K562 (cell line): ENCODE measurements at regions not wholly inside any gene's neighbourhood (a gene's known extent, or its start where the extent isn't known, plus 50 kb on each side); places are given as distances from the start of the nearest gene placed in this dataset.

ENCODE experiments used
- ATF2 ChIP-seq: sonication (generic); formaldehyde crosslinking; IDR thresholded peaks from 2 replicates; pipeline ENCODE4 v1.8.1; 2022; ENCODE audit warnings: missing genetic modification reagents
- GABPB1 ChIP-seq: sonication (generic); formaldehyde crosslinking; IDR thresholded peaks from 2 replicates; pipeline ENCODE4 v1.8.0; 2022; ENCODE audit warnings: mild to moderate bottlenecking, missing genetic modification reagents
- MAZ ChIP-seq, 2 experiments: fragments of 450-650 bp in 1 of 2; sonication (generic) in 1 of 2; formaldehyde crosslinking; IDR thresholded peaks in 1 of 2; conservative IDR thresholded peaks in 1 of 2; 2 replicates each; pipeline versions ENCODE4 v1.4.0 to v1.5.0; 2020; ENCODE audit warnings: mild to moderate bottlenecking in 1 of 2, missing genetic modification reagents in 1 of 2
- MXD1 ChIP-seq: fragments of 250-450 bp; sonication (Bioruptor Pico); IDR thresholded peaks from 2 replicates; pipeline ENCODE4 v1.8.0; 2021; ENCODE audit warnings: borderline replicate concordance, mild to moderate bottlenecking, moderate library complexity; ENCODE audit not compliant: poor library complexity, severe bottlenecking
- NELFE ChIP-seq: IDR thresholded peaks from 2 replicates; pipeline ENCODE4 v1.6.1; 2011; ENCODE audit warnings: mild to moderate bottlenecking; ENCODE audit not compliant: insufficient read depth, insufficient read length
- PHTF2 ChIP-seq: fragments of 250-450 bp; sonication (Bioruptor Pico); IDR thresholded peaks from 2 replicates; pipeline ENCODE4 v1.5.0; 2021; ENCODE audit warnings: mild to moderate bottlenecking
- SIN3A ChIP-seq, 2 experiments: fragments of 150-350 bp in 1 of 2; IDR thresholded peaks; 2 replicates each; pipeline ENCODE4 v1.6.1; 2011 to 2016; ENCODE audit warnings: borderline replicate concordance in 2 of 2, low read depth in 2 of 2, low read length in 2 of 2, mild to moderate bottlenecking in 2 of 2, moderate library complexity in 2 of 2; ENCODE audit not compliant: control insufficient read depth in 1 of 2
- SIRT6 ChIP-seq: IDR thresholded peaks from one replicate; pipeline ENCODE4 v1.6.1; 2012; ENCODE audit warnings: low read depth, mild to moderate bottlenecking, control low read depth, inconsistent platforms, low read length, moderate library complexity
- SMAD2 ChIP-seq: fragments of 150-350 bp; IDR thresholded peaks from 2 replicates; pipeline ENCODE4 v1.6.1; 2014; ENCODE audit warnings: low read depth, mild to moderate bottlenecking, low read length
- TCF7L2 ChIP-seq: fragments of 150-350 bp; IDR thresholded peaks from 2 replicates; pipeline ENCODE4 v1.6.1; 2016; ENCODE audit warnings: low read depth, mild to moderate bottlenecking, low read length, moderate library complexity
- ZBTB5 ChIP-seq: fragments of 450-650 bp; IDR thresholded peaks from 2 replicates; pipeline ENCODE4 v1.6.1; 2017; ENCODE audit warnings: antibody characterized with exemption
- ZFP30 ChIP-seq: fragments of 250-450 bp; sonication (Bioruptor Pico); IDR thresholded peaks from 2 replicates; pipeline ENCODE4 v1.8.0; 2022; ENCODE audit warnings: moderate library complexity, mild to moderate bottlenecking, inconsistent platforms, borderline replicate concordance
- ZNF124 ChIP-seq: sonication (generic); formaldehyde crosslinking; IDR thresholded peaks from 2 replicates; pipeline ENCODE4 v1.8.1; 2022; ENCODE audit warnings: missing genetic modification reagents
- ZNF175 ChIP-seq: fragments of 200-800 bp; sonication (Bioruptor generic); IDR thresholded peaks from 2 replicates; pipeline ENCODE4 v1.6.1; 2016; ENCODE audit warnings: low read depth, mild to moderate bottlenecking, missing genetic modification characterization, missing compliant biosample characterization
- ZNF354B ChIP-seq: fragments of 250-450 bp; sonication (Bioruptor Pico); IDR thresholded peaks from 2 replicates; pipeline ENCODE4 v1.4.0; 2020
- ZNF407 ChIP-seq: fragments of 450-650 bp; IDR thresholded peaks from 2 replicates; pipeline ENCODE4 v1.6.1; 2016; ENCODE audit warnings: low read depth

GRCh38 chr1:157367091-157367739 is 185.1 kb downstream of the FCRL5 start (continued):
- TF ChIP-seq ZNF407 (no peak), ZNF124 (no peak), SIRT6 (no peak), MXD1 (CRISPR knock-in tag) (no peak), ZFP30 (CRISPR knock-in tag) (no peak), GABPB1 (no peak), TCF7L2 (no peak), ATF2 (no peak), ZNF175 (CRISPR knock-in tag) (peak; percentile 29; the same call in 1 of the 2 replicates), MAZ (CRISPR knock-in tag; conservative IDR thresholded peaks at IDR 0.05 in 1 of 2, IDR thresholded peaks at IDR 0.05 in 1 of 2) (peak; percentile 24 to 56; a peak in 1 of 4 replicates), ZNF354B (CRISPR knock-in tag) (no peak), ZBTB5 (no peak), SIN3A (IDR thresholded peaks at IDR 0.05; ENCODE audit: borderline replicate concordance in 2 of 2, control insufficient read depth in 1 of 2, low read depth in 2 of 2, low read length in 2 of 2) (no peak), PHTF2 (CRISPR knock-in tag) (no peak), NELFE (no peak), SMAD2 (no peak)
